Fibroblast of lung (primary cell): ENCODE measurements at regions not wholly inside any gene's neighbourhood (a gene's known extent, or its start where the extent isn't known, plus 50 kb on each side); places are given as distances from the start of the nearest gene placed in this dataset.

Experiments used
- EZH2 ChIP-seq: IDR thresholded peaks from 2 replicates; pipeline ENCODE4 v1.5.1; 2012; ENCODE audit warnings: low read length, control low read depth, mild to moderate bottlenecking; ENCODE audit errors: missing control alignments
- TF ChIP-seq, protein P1 (sequence below), 2 donors: IDR thresholded peaks in 1 of 2; conservative IDR thresholded peaks in 1 of 2; 1 replicate in 1 of 2; 2 replicates in 1 of 2; pipeline ENCODE4 v1.5.1; 2011 to 2012; ENCODE audit warnings: low read length in 2 of 2, control low read depth in 1 of 2, inconsistent platforms in 1 of 2, low read depth in 1 of 2, mild to moderate bottlenecking in 1 of 2

DNA sequence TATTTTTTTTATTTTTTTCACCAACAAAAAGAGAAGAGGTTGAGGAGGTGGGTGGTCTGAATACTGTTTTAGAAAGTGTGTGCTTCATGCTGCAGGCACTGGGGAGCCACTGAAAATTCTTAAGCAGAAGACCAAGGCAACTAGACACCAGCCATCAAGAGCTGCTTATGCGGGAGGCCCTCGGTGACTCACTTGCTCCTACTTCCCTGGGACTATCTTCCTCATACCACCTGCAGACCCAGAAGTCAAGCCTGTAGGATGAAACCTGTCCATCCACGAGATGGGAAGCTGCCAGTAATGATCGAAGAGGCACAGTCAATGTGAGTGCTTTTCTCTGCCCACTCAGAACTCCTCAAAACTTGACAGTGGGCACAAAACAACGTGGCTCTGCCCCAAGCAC lies 125.8 kb upstream of the SLC44A1 start:
- TF ChIP-seq, protein P1, sequence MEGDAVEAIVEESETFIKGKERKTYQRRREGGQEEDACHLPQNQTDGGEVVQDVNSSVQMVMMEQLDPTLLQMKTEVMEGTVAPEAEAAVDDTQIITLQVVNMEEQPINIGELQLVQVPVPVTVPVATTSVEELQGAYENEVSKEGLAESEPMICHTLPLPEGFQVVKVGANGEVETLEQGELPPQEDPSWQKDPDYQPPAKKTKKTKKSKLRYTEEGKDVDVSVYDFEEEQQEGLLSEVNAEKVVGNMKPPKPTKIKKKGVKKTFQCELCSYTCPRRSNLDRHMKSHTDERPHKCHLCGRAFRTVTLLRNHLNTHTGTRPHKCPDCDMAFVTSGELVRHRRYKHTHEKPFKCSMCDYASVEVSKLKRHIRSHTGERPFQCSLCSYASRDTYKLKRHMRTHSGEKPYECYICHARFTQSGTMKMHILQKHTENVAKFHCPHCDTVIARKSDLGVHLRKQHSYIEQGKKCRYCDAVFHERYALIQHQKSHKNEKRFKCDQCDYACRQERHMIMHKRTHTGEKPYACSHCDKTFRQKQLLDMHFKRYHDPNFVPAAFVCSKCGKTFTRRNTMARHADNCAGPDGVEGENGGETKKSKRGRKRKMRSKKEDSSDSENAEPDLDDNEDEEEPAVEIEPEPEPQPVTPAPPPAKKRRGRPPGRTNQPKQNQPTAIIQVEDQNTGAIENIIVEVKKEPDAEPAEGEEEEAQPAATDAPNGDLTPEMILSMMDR (conservative IDR thresholded peaks at IDR 0.05 in 1 of 2, IDR thresholded peaks at IDR 0.05 in 1 of 2; ENCODE audit: low read depth in 1 of 2, low read length in 2 of 2): no peak
- no peak for TF ChIP-seq EZH2
